HCT116 (cell line): ENCODE measurements at regions not wholly inside any gene's neighbourhood (a gene's known extent, or its start where the extent isn't known, plus 50 kb on each side); places are given as distances from the start of the nearest gene placed in this dataset.

ENCODE experiments used
- ATF3 ChIP-seq: IDR thresholded peaks from 2 replicates; pipeline ENCODE4 v1.6.1; 2012
- CTCF ChIP-seq, 3 experiments: fragments of 200-600 bp in 1 of 3; sonication (generic) in 1 of 3; IDR thresholded peaks in 2 of 3; conservative IDR thresholded peaks in 1 of 3; 2 replicates each; pipeline ENCODE4 v1.5.1; 2012 to 2017; ENCODE audit warnings: low read depth in 2 of 3, low read length in 2 of 3, antibody characterized with exemption in 1 of 3, borderline replicate concordance in 1 of 3, control low read depth in 1 of 3, mild to moderate bottlenecking in 1 of 3, mixed read lengths in 1 of 3, mixed run types in 1 of 3, moderate library complexity in 1 of 3; ENCODE audit not compliant: insufficient read depth in 1 of 3
- EZH2phosphoT487 ChIP-seq: fragments of 200-600 bp; IDR thresholded peaks from 2 replicates; pipeline ENCODE4 v1.6.1; 2018; ENCODE audit warnings: antibody characterized with exemption, borderline replicate concordance
- FOSL1 ChIP-seq: IDR thresholded peaks from 2 replicates; pipeline ENCODE4 v1.6.1; 2012; ENCODE audit warnings: low read depth
- JUND ChIP-seq: IDR thresholded peaks from 2 replicates; pipeline ENCODE4 v1.6.1; 2012
- POLR2AphosphoS5 ChIP-seq: IDR thresholded peaks from 2 replicates; pipeline ENCODE4 v1.6.1; 2011; ENCODE audit warnings: mild to moderate bottlenecking, low read depth, low read length, moderate library complexity
- RAD21 ChIP-seq: IDR thresholded peaks from 2 replicates; pipeline ENCODE4 v1.6.1; 2012; ENCODE audit warnings: low read depth, mild to moderate bottlenecking
- REST ChIP-seq: IDR thresholded peaks from 2 replicates; pipeline ENCODE4 v1.6.1; 2012; ENCODE audit warnings: low read depth
- SIN3A ChIP-seq: IDR thresholded peaks from 2 replicates; pipeline ENCODE4 v1.6.1; 2012; ENCODE audit warnings: low read depth
- SRF ChIP-seq: IDR thresholded peaks from 2 replicates; pipeline ENCODE4 v1.6.1; 2012; ENCODE audit warnings: low read depth
- TCF7L2 ChIP-seq: IDR thresholded peaks from 2 replicates; pipeline ENCODE4 v1.7.0; 2011; ENCODE audit warnings: borderline replicate concordance, inconsistent platforms; ENCODE audit not compliant: insufficient read depth, insufficient read length; ENCODE audit errors: extremely low read depth
- YY1 ChIP-seq: IDR thresholded peaks from 2 replicates; pipeline ENCODE4 v1.6.1; 2011; ENCODE audit warnings: low read length, low read depth, moderate library complexity, mild to moderate bottlenecking; ENCODE audit not compliant: insufficient replicate concordance; ENCODE audit errors: extremely low read depth
- ZNF274 ChIP-seq: fragments of 200-500 bp; sonication (Bioruptor generic); IDR thresholded peaks from 2 replicates; pipeline ENCODE4 v1.6.1; 2014; ENCODE audit warnings: mild to moderate bottlenecking, low read depth, low read length, inconsistent platforms

- TF ChIP-seq CTCF (IDR thresholded peaks at IDR 0.05 in 2 of 3, conservative IDR thresholded peaks at IDR 0.05 in 1 of 3; ENCODE audit: borderline replicate concordance in 1 of 3, insufficient read depth in 1 of 3, low read depth in 2 of 3, low read length in 2 of 3) (0 out of 6 replicates have a peak, but pooled peaks of 1 of the 3 experiments have one; percentile 6), TCF7L2 (no peak), ATF3 (no peak), POLR2AphosphoS5 (no peak), ZNF274 (no peak), JUND (no peak), EZH2phosphoT487 (no peak), YY1 (no peak), RAD21 (peak; percentile 31; the same call in 1 of the 2 replicates), FOSL1 (no peak), SRF (no peak), REST (no peak), SIN3A (no peak)
Observed at GRCh38 chr15:31206386-31207181, 105.1 kb upstream of the TRPM1 start.
